Choroid plexus epithelial cell (primary cell): ENCODE measurements at regions not wholly inside any gene's neighbourhood (a gene's known extent, or its start where the extent isn't known, plus 50 kb on each side); places are given as distances from the start of the nearest gene placed in this dataset.

ENCODE experiments used
- DNase-seq: peaks from one replicate; pipeline ENCODE4 v3.0.0-alpha.2; 2010; ENCODE audit warnings: low read depth
- H3K4me3 ChIP-seq: 2 replicates; pipeline ENCODE4 v1.5.1; 2011; ENCODE audit warnings: low read depth, mild to moderate bottlenecking, control low read depth, low read length, moderate library complexity
- CTCF ChIP-seq: conservative IDR thresholded peaks from 2 replicates; pipeline ENCODE4 v1.5.1; 2011; ENCODE audit warnings: low read depth, mild to moderate bottlenecking, control low read depth, inconsistent platforms, low read length, moderate library complexity

GRCh38 chr3:80994085-80994665, 767.3 kb downstream of the GBE1 start:
- TF ChIP-seq CTCF: no peak
- no peak for DNase-seq
- H3K4me3 ChIP-seq: no peak overlapping the region

- TF ChIP-seq CTCF: no peak
- DNase-seq: no peak
- H3K4me3 ChIP-seq: no peak overlapping the region
These were observed 768.1 kb downstream of the GBE1 start for GRCh38 chr3:80993241-80993945.

- DNase-seq: no peak
- H3K4me3 ChIP-seq: no peak overlapping the region
- no peak for TF ChIP-seq CTCF
These were observed 777.7 kb downstream of the GBE1 start for GRCh38 chr3:80983753-80984152.

GRCh38 chr3:80978216-80978969, 783.1 kb downstream of the GBE1 start:
- no peak for DNase-seq
- H3K4me3 ChIP-seq: no peak overlapping the region
- no peak for TF ChIP-seq CTCF

GRCh38 chr3:80970292-80970691, 791.2 kb downstream of the GBE1 start:
- no peak for TF ChIP-seq CTCF
- no peak overlapping the region for H3K4me3 ChIP-seq
- no peak for DNase-seq

GRCh38 chr3:80929576-80929975, 831.9 kb downstream of the GBE1 start:
- DNase-seq: peak; percentile 1
- no peak for TF ChIP-seq CTCF
- no peak overlapping the region for H3K4me3 ChIP-seq
